Erythroblast (primary cell): ENCODE measurements at regions not wholly inside any gene's neighbourhood (a gene's known extent, or its start where the extent isn't known, plus 50 kb on each side); places are given as distances from the start of the nearest gene placed in this dataset.

Experiments
- GATA1 ChIP-seq: IDR thresholded peaks from 2 replicates; pipeline ENCODE4 v1.6.1; 2011; ENCODE audit warnings: low read depth, mild to moderate bottlenecking, control low read depth, low read length, moderate library complexity
- POLR2A ChIP-seq: IDR thresholded peaks from 2 replicates; pipeline ENCODE4 v1.6.1; 2011; ENCODE audit warnings: mild to moderate bottlenecking, low read length

- TF ChIP-seq POLR2A: no peak
- no peak for TF ChIP-seq GATA1
Observed at GRCh38 chr6:11331111-11331510, 98.6 kb upstream of the NEDD9 start.
